Cardiac muscle cell (in vitro differentiated cells and primary cell): ENCODE measurements at regions not wholly inside any gene's neighbourhood (a gene's known extent, or its start where the extent isn't known, plus 50 kb on each side); places are given as distances from the start of the nearest gene placed in this dataset.
"Not testable (repeated sequence)": the region's sequence is repeated elsewhere in the genome, so short reads cannot be mapped to it uniquely, and the experiment has no call there.

Experiments used
- DNase-seq, 2 donors: peaks; one replicate each; pipeline versions ENCODE4 v3.0.0 to v3.0.0-alpha.2; 2010 to 2017; ENCODE audit warnings: low read depth in 1 of 2, low spot score in 1 of 2
- H3K27ac ChIP-seq: fragments of 200-600 bp; sonication (generic); 2 replicates; pipeline ENCODE4 v1.5.1; 2016
- H3K27me3 ChIP-seq: fragments of 200-600 bp; sonication (generic); 2 replicates; pipeline ENCODE4 v1.6.0; 2016; ENCODE audit warnings: control low read depth
- H3K36me3 ChIP-seq: fragments of 200-600 bp; sonication (generic); 2 replicates; pipeline ENCODE4 v1.5.1; 2016; ENCODE audit warnings: control low read depth
- H3K4me1 ChIP-seq: fragments of 200-600 bp; sonication (generic); 2 replicates; pipeline ENCODE4 v1.8.1; 2017; ENCODE audit warnings: low read depth, mild to moderate bottlenecking, mixed run types
- H3K4me3 ChIP-seq: fragments of 200-600 bp; sonication (generic); 2 replicates; pipeline ENCODE4 v1.5.1; 2016; ENCODE audit warnings: mild to moderate bottlenecking
- H3K9me3 ChIP-seq: fragments of 200-600 bp; sonication (generic); 2 replicates; pipeline ENCODE4 v1.5.1; 2017; ENCODE audit warnings: low read depth, mild to moderate bottlenecking, control low read depth
- CTCF ChIP-seq: IDR thresholded peaks from 2 replicates; pipeline ENCODE4 v1.5.1; 2012; ENCODE audit warnings: low read depth, mild to moderate bottlenecking, low read length

- TF ChIP-seq CTCF = no peak
- Histone ChIP-seq H3K4me1 (no peaks in the 10 kb centered on the region), H3K9me3 (no peaks in the 10 kb centered on the region), H3K27me3 (no peaks in the 10 kb centered on the region), H3K4me3 (no peak overlapping the region), H3K36me3 (no peaks in the 10 kb centered on the region), H3K27ac (no peak overlapping the region)
- DNase-seq = peak in 1 of 2 donors; percentile 28
Measured at GRCh38 chr3:106518516-106518915, 649.7 kb upstream of the CBLB start.

- no peaks in the 10 kb centered on the region for H3K36me3 ChIP-seq
- no peaks in the 10 kb centered on the region for H3K4me1 ChIP-seq
- no peaks in the 10 kb centered on the region for H3K27me3 ChIP-seq
- TF ChIP-seq CTCF = no peak
- no peaks in the 10 kb centered on the region for H3K9me3 ChIP-seq
- no peak overlapping the region for H3K4me3 ChIP-seq
- no peak overlapping the region for H3K27ac ChIP-seq
- no peak for DNase-seq
Measured at GRCh38 chr3:106522397-106522796, 653.6 kb upstream of the CBLB start.

- Histone ChIP-seq H3K36me3 (no peaks in the 10 kb centered on the region), H3K4me1 (no peaks in the 10 kb centered on the region), H3K27ac (no peak overlapping the region), H3K27me3 (no peaks in the 10 kb centered on the region), H3K4me3 (no peak overlapping the region), H3K9me3 (no peaks in the 10 kb centered on the region)
- DNase-seq = no peak
- TF ChIP-seq CTCF = no peak
Measured at GRCh38 chr3:106528932-106529331, 660.1 kb upstream of the CBLB start.

- TF ChIP-seq CTCF = no peak
- Histone ChIP-seq H3K9me3 (no peaks in the 10 kb centered on the region), H3K4me3 (no peak overlapping the region), H3K36me3 (no peaks in the 10 kb centered on the region), H3K27ac (no peak overlapping the region), H3K27me3 (no peaks in the 10 kb centered on the region), H3K4me1 (no peaks in the 10 kb centered on the region)
- no peak for DNase-seq
Measured at GRCh38 chr3:106529738-106530137, 660.9 kb upstream of the CBLB start.

GRCh38 chr3:106530367-106530766 is 661.6 kb upstream of the CBLB start:
- Histone ChIP-seq H3K27ac (no peak overlapping the region), H3K4me3 (no peak overlapping the region)
- TF ChIP-seq CTCF = no peak

GRCh38 chr3:106531771-106532329 is 663.0 kb upstream of the CBLB start:
- DNase-seq, H3K27ac ChIP-seq, H3K4me1 ChIP-seq, H3K4me3 ChIP-seq, H3K9me3 ChIP-seq, H3K27me3 ChIP-seq, H3K36me3 ChIP-seq: not testable (repeated sequence)

More at GRCh38 chr3:106530367-106530766, 661.6 kb upstream of the CBLB start:
- H3K4me1 ChIP-seq = no peaks in the 10 kb centered on the region
- H3K9me3 ChIP-seq = no peaks in the 10 kb centered on the region
- H3K36me3 ChIP-seq = no peaks in the 10 kb centered on the region
- no peak for DNase-seq
- H3K27me3 ChIP-seq = no peaks in the 10 kb centered on the region
